LNCAP (cell line): ENCODE measurements at regions not wholly inside any gene's neighbourhood (a gene's known extent, or its start where the extent isn't known, plus 50 kb on each side); places are given as distances from the start of the nearest gene placed in this dataset.

ENCODE experiments used
- TF ChIP-seq, protein P1 (sequence below): fragments of 450-650 bp; IDR thresholded peaks from 2 replicates; pipeline ENCODE4 v1.5.1; 2017; ENCODE audit warnings: mild to moderate bottlenecking

DNA sequence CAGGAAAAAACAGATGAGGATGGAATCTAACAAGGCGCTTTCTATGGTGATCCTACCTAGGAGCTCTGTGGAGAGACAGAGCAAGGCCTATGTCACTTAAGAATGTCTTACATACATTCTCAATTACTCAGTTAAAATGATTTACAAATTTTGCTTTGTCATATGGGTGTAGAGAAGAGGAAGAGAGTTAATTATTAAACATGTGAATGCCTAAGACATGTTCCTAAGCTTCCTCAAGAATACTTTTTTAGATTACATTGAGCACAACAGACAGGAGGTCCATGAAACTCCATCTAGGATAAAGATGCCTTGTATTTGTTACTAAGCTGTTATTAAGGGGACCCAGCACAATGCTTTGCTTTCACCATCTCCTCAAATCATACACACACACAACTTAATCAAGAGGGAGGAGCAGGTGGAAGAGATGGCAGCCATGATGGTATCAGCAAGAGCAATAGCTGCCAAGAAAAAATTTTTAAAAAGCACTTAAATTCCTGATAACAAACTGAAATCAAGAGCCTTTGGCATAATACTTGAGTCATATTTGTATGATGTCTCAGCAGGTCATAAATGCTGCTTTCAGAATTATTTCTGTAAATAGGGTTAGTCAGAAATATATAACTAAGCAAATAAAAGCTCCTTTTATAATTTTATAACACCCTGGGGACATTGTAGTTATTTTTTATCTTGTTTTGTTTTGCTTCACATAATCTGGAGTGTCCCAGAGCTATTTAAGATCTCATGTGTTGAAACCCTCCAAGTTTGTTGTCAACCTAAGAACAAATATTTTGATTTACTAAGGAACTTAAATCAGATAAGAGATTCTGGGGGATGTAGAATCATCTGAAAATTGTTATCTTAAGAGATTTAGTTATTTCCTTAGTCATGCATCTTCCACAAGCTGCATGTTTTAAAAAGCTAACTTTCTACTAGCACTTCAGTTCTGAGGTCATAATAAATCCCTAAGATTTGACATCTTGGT lies 70.0 kb upstream of the CD2AP start:
- TF ChIP-seq, protein P1, sequence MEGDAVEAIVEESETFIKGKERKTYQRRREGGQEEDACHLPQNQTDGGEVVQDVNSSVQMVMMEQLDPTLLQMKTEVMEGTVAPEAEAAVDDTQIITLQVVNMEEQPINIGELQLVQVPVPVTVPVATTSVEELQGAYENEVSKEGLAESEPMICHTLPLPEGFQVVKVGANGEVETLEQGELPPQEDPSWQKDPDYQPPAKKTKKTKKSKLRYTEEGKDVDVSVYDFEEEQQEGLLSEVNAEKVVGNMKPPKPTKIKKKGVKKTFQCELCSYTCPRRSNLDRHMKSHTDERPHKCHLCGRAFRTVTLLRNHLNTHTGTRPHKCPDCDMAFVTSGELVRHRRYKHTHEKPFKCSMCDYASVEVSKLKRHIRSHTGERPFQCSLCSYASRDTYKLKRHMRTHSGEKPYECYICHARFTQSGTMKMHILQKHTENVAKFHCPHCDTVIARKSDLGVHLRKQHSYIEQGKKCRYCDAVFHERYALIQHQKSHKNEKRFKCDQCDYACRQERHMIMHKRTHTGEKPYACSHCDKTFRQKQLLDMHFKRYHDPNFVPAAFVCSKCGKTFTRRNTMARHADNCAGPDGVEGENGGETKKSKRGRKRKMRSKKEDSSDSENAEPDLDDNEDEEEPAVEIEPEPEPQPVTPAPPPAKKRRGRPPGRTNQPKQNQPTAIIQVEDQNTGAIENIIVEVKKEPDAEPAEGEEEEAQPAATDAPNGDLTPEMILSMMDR: no peak

- TF ChIP-seq, protein P1: peak; percentile 78
Measured at GRCh38 chr6:47413752-47414422, 63.7 kb upstream of the CD2AP start.

DNA sequence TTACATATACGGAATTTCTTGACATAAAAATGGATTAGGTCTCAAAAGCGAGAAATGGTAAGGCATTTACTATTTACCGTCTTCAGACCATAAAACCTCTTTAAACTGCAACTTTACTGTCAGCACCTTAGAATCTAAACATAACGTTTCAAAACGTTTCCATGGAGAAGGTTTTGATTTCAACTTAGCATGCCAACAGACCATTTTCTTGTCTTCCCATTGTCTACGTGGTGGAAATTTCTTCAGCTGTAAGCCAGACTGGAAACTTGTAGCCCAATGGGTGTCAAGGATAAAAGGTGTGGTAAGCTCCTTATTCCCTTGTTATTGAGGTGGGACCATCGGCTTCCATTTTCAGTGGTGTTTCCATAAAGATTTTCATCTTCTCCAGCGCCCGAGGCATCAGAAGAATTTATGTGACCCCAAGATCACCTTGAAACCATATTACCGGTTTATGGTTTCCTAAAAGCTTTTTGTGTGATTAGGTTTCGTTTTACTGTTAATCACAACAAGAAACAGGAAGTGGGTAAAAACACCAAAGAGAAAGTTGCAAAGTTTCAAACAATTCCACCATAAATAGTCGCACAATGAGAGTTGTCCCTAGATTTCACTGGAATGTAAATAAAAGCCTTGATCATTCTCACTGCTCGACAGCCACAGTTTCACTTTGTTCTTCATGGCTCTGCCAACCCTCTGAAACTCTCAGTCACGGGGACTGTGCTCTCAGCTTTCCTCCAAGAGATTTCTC lies 63.0 kb upstream of the CD2AP start:
- TF ChIP-seq, protein P1: no peak

DNA sequence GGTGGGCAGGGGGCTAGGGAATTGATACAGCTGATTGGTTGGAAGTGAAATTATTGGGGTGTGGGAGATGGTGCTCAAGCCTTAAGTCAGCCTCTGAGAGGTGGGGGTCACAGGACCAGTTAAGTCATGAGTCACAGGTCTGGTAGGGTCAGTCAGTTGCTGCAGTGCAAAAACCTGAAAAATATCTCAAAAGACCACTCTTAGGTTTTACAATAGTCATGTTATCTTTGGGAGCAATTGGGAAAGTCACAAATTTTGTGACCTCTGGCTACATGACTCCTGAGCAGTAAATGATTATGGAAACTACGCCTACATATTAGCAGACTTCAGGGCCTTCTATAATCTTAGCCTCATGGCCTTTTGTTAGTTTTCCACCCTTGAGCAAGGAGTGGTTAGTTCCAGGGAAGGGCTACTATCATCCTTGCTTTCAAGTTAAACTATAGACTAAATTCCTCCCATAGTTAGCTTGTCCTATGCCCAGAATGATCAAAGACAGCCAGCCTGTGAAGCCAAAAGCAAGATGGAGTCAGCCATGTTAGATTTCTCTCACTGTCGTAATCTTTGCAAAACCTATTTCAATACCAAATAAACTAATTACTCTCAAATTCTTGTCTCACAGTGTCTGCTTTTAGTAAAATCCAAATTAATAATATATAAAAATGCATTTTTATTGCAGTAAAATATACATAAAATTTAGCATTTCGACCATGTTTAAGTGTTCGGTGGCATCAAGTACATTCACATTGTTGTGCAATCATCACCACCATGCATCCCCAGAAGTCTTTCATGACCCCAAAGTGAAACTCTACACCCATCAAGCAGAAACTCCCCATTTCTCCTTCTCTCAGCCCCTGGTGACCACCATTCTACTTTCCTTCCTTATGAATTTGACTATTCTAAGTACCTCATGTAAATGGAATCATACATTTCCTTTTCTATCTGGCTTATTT lies 60.9 kb upstream of the CD2AP start:
- TF ChIP-seq, protein P1: no peak

DNA sequence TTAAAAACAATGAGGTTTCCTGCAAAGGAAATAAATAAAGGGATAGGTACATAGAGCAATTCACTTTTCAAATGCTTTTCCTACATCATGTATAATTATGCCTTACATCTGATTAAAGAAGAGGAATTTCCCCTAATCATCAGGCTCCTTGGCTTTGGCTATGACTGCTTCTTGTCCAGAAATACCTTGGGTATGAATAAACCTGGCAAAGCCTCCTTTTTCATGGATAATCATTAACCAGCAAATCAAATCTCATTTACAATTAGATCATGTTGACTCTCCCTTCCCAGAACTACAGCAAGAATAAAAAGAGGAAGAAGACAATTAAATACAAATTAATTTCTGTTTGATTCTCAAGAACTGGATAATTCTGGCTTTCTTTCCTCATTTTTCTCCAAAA lies 58.0 kb upstream of the CD2AP start:
- TF ChIP-seq, protein P1: no peak

DNA sequence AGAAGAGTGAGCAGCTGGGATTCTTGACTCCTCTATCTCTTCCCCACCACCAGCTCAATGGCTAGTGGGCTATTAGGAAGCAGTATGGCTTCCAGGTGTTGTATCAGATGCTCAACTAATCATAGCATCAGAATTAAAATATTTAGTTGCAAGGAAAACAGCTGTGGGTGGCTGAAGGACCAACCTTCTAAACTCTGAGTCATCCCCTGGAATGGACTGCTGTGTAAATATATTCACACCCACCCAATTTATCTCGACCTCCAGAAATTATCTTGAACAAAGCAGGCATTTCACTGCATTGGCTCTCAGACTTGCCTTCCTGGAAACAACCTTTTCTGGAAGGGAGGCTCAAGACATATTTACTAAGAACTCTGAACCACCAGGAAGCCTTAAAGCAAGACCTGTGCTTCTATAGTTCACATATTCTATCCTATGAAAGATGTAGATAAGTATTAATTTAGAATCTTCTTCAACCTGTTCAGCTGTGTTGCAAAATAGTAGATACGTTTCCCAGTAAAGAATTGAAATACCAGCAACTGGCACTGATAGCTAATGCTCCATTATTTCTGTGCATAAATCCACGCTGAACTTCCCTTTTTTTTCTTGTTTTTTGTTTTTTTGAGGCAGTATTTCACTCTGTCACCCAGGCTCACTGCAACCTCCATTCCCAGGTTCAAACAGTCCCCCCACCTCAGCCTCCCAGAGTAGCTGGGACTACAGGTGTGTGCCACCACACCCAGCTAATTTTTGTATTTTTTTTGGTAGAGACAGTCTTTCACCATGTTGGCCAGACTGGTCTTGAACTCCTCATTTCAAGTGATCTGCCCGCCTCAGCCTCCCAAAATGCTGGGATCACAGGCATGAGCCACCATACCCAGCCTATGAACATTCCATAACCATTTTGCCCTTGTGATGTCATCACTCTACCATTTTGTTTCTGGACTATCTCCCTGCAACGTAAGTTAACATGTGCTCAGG lies 56.9 kb upstream of the CD2AP start:
- TF ChIP-seq, protein P1: no peak
